HL-60 (cell line): ENCODE measurements at regions not wholly inside any gene's neighbourhood (a gene's known extent, or its start where the extent isn't known, plus 50 kb on each side); places are given as distances from the start of the nearest gene placed in this dataset.

Experiments
- CTCF ChIP-seq: IDR thresholded peaks from one replicate; pipeline ENCODE4 v1.5.1; 2011; ENCODE audit warnings: low read length, control low read depth, inconsistent platforms; ENCODE audit not compliant: insufficient read depth
- GABPA ChIP-seq: IDR thresholded peaks from 2 replicates; pipeline ENCODE4 v1.6.1; 2012; ENCODE audit warnings: low read depth
- POLR2AphosphoS5 ChIP-seq: IDR thresholded peaks from 2 replicates; pipeline ENCODE4 v1.6.1; 2012; ENCODE audit warnings: low read depth
- REST ChIP-seq: IDR thresholded peaks from 2 replicates; pipeline ENCODE4 v1.6.1; 2012; ENCODE audit warnings: low read depth; ENCODE audit not compliant: insufficient replicate concordance
- SPI1 ChIP-seq: IDR thresholded peaks from 2 replicates; pipeline ENCODE4 v1.6.1; 2012; ENCODE audit warnings: low read depth, mild to moderate bottlenecking, borderline replicate concordance

GRCh38 chr10:107398115-107398514, 233.6 kb upstream of the SORCS1 start:
- TF ChIP-seq CTCF (no peak), REST (no peak), POLR2AphosphoS5 (no peak), SPI1 (no peak), GABPA (no peak)
